HEK293T (cell line): ENCODE measurements at regions not wholly inside any gene's neighbourhood (a gene's known extent, or its start where the extent isn't known, plus 50 kb on each side); places are given as distances from the start of the nearest gene placed in this dataset.

ENCODE experiments used
- CTCF ChIA-PET: fragments of 350-600 bp; formaldehyde crosslinking; extraction: SDS; loops from one replicate; lab custom pipeline; 2021; ENCODE audit warnings: antibody characterized with exemption, inconsistent platforms; lab: Yijun Ruan, JAX
- POLR2A ChIA-PET: fragments of 350-600 bp; formaldehyde crosslinking; extraction: SDS; loops from one replicate; lab custom pipeline; 2020; ENCODE audit warnings: antibody characterized with exemption, inconsistent platforms; lab: Yijun Ruan, JAX
- DNase-seq: peaks from one replicate; pipeline ENCODE4 v3.0.0; 2012; ENCODE audit warnings: mixed read lengths; ENCODE audit errors: extremely low spot score
- ARNT ChIP-seq: fragments of 450-650 bp; IDR thresholded peaks from 2 replicates; pipeline ENCODE4 v1.6.1; 2017; ENCODE audit warnings: mild to moderate bottlenecking
- BHLHE40 ChIP-seq: fragments of 450-650 bp; IDR thresholded peaks from 2 replicates; pipeline ENCODE4 v1.6.1; 2016; ENCODE audit warnings: mild to moderate bottlenecking, moderate library complexity, borderline replicate concordance
- CTBP1 ChIP-seq: fragments of 450-650 bp; IDR thresholded peaks from 2 replicates; pipeline ENCODE4 v1.6.1; 2016; ENCODE audit warnings: borderline replicate concordance
- ELF4 ChIP-seq: fragments of 450-650 bp; IDR thresholded peaks from 2 replicates; pipeline ENCODE4 v1.6.1; 2017; ENCODE audit warnings: antibody characterized with exemption
- FOXA1 ChIP-seq: fragments of 450-650 bp; IDR thresholded peaks from 2 replicates; pipeline ENCODE4 v1.6.1; 2016; ENCODE audit warnings: mild to moderate bottlenecking
- FOXK2 ChIP-seq: fragments of 450-650 bp; IDR thresholded peaks from 2 replicates; pipeline ENCODE4 v1.6.1; 2016; ENCODE audit warnings: mild to moderate bottlenecking
- FOXM1 ChIP-seq: fragments of 450-650 bp; IDR thresholded peaks from 2 replicates; pipeline ENCODE4 v1.6.1; 2017; ENCODE audit warnings: mild to moderate bottlenecking, borderline replicate concordance
- HDGF ChIP-seq: fragments of 450-650 bp; IDR thresholded peaks from 2 replicates; pipeline ENCODE4 v1.6.1; 2017; ENCODE audit warnings: antibody characterized with exemption, borderline replicate concordance
- L3MBTL2 ChIP-seq: fragments of 450-650 bp; conservative IDR thresholded peaks from 2 replicates; pipeline ENCODE4 v1.6.1; 2016; ENCODE audit warnings: mild to moderate bottlenecking
- LEF1 ChIP-seq: fragments of 450-650 bp; IDR thresholded peaks from 2 replicates; pipeline ENCODE4 v1.6.1; 2017; ENCODE audit warnings: mild to moderate bottlenecking, borderline replicate concordance
- NFRKB ChIP-seq: fragments of 450-650 bp; IDR thresholded peaks from 2 replicates; pipeline ENCODE4 v1.6.1; 2016; ENCODE audit warnings: mild to moderate bottlenecking, moderate library complexity
- PKNOX1 ChIP-seq: fragments of 450-650 bp; IDR thresholded peaks from 2 replicates; pipeline ENCODE4 v1.6.1; 2016
- SP1 ChIP-seq: fragments of 450-650 bp; IDR thresholded peaks from 2 replicates; pipeline ENCODE4 v1.6.1; 2017
- SUZ12 ChIP-seq: fragments of 450-650 bp; IDR thresholded peaks from 2 replicates; pipeline ENCODE4 v1.6.1; 2016; ENCODE audit warnings: mild to moderate bottlenecking
- TARDBP ChIP-seq: fragments of 450-650 bp; IDR thresholded peaks from 2 replicates; pipeline ENCODE4 v1.6.1; 2016
- ZNF384 ChIP-seq: fragments of 450-650 bp; IDR thresholded peaks from 2 replicates; pipeline ENCODE4 v1.6.1; 2016

DNA sequence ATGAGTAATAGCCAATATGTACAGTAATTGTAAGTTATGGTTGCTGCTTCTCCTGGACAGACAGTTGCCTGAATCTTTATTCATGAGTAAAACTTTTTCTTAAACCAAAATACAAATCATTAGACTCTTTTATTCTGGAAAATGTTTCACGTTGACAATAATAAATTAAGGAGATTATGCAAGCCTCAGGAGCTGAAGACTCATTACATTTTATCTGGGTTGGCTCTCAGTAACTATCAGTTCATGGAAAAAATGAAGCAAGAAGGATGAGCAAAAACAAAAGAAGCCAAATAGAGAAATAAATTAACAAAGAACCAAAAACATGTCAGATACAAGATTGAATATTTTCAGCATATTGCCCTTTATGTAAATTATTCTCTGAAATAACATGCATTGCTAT, 88.9 kb upstream of the PRR16 start:
- ChIA-PET CTCF (no interaction called here), POLR2A (no interaction called here)
- no peak for TF ChIP-seq ELF4
- no peak for TF ChIP-seq FOXM1
- no peak for TF ChIP-seq SUZ12
- TF ChIP-seq BHLHE40: no peak
- no peak for TF ChIP-seq PKNOX1
- no peak for TF ChIP-seq CTBP1
- TF ChIP-seq ARNT: no peak
- no peak for TF ChIP-seq FOXA1
- no peak for TF ChIP-seq HDGF
- TF ChIP-seq ZNF384: no peak
- DNase-seq: no peak

DNA sequence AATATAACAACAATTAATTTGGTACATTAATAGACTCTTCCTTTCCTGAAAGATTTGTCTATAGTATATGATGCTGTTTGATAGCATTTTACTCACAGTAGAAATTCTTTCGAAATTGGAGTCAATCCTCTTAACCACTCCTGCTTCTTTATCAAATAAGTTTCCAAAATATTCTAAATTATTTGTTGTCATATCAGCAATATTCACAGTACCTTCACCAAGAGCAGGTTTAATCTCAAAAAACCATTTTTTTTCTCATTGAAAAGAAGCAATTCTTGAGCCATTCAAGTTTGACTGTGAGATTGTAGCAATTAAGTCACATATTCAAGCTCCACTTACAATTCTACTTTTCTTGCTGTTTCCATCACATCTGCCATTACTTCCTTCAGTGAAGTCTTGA, 83.5 kb upstream of the PRR16 start:
- TF ChIP-seq PKNOX1 (no peak), FOXA1 (no peak), HDGF (no peak), CTBP1 (no peak), FOXM1 (no peak), L3MBTL2 (no peak), NFRKB (no peak), LEF1 (no peak), ZNF384 (no peak), SUZ12 (no peak), ELF4 (no peak), BHLHE40 (no peak), SP1 (no peak), TARDBP (no peak), ARNT (no peak), FOXK2 (no peak)
- POLR2A ChIA-PET: no interaction called here
- CTCF ChIA-PET: no interaction called here
- DNase-seq: no peak

DNA sequence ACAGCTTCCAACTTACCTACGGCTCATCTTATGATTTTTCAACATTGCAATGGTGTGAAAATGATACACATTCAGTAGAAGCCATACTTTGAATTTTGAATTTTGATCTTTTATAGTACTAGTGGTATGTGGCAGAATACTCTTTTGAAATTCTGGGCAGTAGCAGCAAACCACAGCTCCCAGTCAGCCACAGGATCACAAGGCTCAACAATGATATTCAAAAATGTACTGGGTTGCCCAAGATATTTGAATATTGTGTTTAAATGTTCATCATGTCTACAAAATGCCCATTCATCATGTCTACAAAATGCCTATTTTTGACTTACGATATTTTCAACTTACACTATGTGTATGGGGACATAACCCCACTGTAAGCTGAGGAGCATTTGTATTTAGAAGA, 81.3 kb upstream of the PRR16 start:
- no peak for DNase-seq
- no peak for TF ChIP-seq L3MBTL2
- no peak for TF ChIP-seq NFRKB
- TF ChIP-seq ELF4: no peak
- no peak for TF ChIP-seq FOXA1
- no peak for TF ChIP-seq BHLHE40
- no peak for TF ChIP-seq PKNOX1
- no peak for TF ChIP-seq HDGF
- TF ChIP-seq CTBP1: no peak
- no peak for TF ChIP-seq SP1
- no peak for TF ChIP-seq SUZ12
- no peak for TF ChIP-seq LEF1
- no peak for TF ChIP-seq FOXM1
- no peak for TF ChIP-seq ZNF384
- TF ChIP-seq FOXK2: no peak
- no peak for TF ChIP-seq TARDBP
- ChIA-PET POLR2A (no interaction called here), CTCF (no interaction called here)

GRCh38 chr5:120386981-120387380, 77.1 kb upstream of the PRR16 start:
- ChIA-PET POLR2A (no interaction called here), CTCF (no interaction called here)
- TF ChIP-seq HDGF (no peak), BHLHE40 (no peak), PKNOX1 (no peak), ZNF384 (no peak)
- DNase-seq: no peak

DNA sequence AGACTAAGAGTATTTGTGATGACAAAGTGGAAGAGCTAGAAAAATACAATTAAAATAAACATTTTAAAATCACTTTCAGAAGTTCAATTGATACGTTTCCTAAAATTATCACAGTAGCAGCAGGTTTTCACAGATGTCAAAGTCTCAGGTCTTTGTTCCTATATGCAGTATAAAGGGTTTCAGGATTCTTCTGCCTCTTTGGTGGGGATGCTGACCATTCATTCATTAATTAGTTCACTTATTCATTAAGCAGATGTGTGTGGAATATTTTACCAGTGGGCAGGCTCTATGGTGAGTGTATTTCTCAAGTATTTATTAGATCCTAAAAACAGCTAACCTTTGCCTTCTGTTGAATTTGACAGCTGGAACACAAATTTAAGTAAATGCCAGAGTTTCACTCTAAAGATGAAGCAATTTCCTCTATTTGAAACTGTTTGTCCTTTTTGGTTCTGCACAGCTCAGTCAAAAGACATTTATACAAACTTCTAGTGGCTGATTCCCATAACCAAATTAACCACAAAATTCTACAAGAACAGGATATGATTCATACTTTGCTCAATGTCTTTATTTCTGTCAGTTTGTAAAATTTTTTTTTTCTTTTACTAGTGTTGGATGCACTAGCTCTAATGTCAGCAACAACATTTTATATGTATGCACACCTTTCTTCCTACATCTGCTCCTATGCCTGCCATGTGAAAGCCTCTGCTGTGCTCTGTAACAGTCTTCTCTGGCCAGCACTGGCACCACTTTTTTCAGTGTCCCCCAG, 75.9 kb upstream of the PRR16 start:
- CTCF ChIA-PET: interaction anchor here (0.7 kb wide), 1 partner anchor 608 kb away, joined by 3 read pairs; no protein-coding TSS in a partner anchor
- TF ChIP-seq NFRKB (no peak), FOXK2 (no peak), CTBP1 (no peak), FOXA1 (no peak), ARNT (no peak), SP1 (no peak), SUZ12 (no peak), L3MBTL2 (no peak), LEF1 (no peak), FOXM1 (no peak), ELF4 (no peak), BHLHE40 (no peak), HDGF (no peak), ZNF384 (no peak), PKNOX1 (no peak), TARDBP (no peak)
- POLR2A ChIA-PET: no interaction called here
- no peak for DNase-seq
